ENCODE measurements at regions not wholly inside any gene's neighbourhood (a gene's known extent, or its start where the extent isn't known, plus 50 kb on each side); places are given as distances from the start of the nearest gene placed in this dataset.

GRCh38 chr21:38177919-38178652 lies 78.7 kb upstream of the KCNJ15 start:
- Histone ChIP-seq H3K36me3 (ENCODE audit: low read depth) (no peaks in the 10 kb centered on the region), H3K4me3 (no peak overlapping the region), H3K9ac (no peak overlapping the region), H3K4me1 (ENCODE audit: insufficient read depth) (peaks cover 47% of the 10 kb centered on the region), H3F3A (ENCODE audit: insufficient read depth) (peaks cover 34% of the 10 kb centered on the region), H2AFZ (no peak overlapping the region), H3K27me3 (replicated peaks; ENCODE audit: insufficient read depth) (no peaks in the 10 kb centered on the region), H3K27ac (no peak overlapping the region), H3K4me2 (ENCODE audit: unreplicated experiment) (no peak overlapping the region), H3K79me2 (ENCODE audit: insufficient read depth) (no peaks in the 10 kb centered on the region), H3K9me2 (ENCODE audit: insufficient read depth) (no peaks in the 10 kb centered on the region), H3K9me3 (ENCODE audit: low read depth) (no peaks in the 10 kb centered on the region), H4K20me1 (ENCODE audit: insufficient read depth) (no peaks in the 10 kb centered on the region)
- in situ Hi-C loops (cut with MboI): no loop called here
- DNase-seq: no peak
- no peak for TF ChIP-seq EZH2phosphoT487 (IDR thresholded peaks at IDR 0.05; ENCODE audit: insufficient read depth, low read depth)
- no peak for TF ChIP-seq EZH2 (IDR thresholded peaks at IDR 0.05; ENCODE audit: insufficient read depth, poor library complexity, severe bottlenecking)
- WGBS, 2 experiments (ENCODE audit: low coverage in 1 of 2, low lambda C conversion rate in 2 of 2, missing lambda C conversion rate in 2 of 2): 83 to 95% methylated on average over 5 of the region's 5 CpGs

DNA sequence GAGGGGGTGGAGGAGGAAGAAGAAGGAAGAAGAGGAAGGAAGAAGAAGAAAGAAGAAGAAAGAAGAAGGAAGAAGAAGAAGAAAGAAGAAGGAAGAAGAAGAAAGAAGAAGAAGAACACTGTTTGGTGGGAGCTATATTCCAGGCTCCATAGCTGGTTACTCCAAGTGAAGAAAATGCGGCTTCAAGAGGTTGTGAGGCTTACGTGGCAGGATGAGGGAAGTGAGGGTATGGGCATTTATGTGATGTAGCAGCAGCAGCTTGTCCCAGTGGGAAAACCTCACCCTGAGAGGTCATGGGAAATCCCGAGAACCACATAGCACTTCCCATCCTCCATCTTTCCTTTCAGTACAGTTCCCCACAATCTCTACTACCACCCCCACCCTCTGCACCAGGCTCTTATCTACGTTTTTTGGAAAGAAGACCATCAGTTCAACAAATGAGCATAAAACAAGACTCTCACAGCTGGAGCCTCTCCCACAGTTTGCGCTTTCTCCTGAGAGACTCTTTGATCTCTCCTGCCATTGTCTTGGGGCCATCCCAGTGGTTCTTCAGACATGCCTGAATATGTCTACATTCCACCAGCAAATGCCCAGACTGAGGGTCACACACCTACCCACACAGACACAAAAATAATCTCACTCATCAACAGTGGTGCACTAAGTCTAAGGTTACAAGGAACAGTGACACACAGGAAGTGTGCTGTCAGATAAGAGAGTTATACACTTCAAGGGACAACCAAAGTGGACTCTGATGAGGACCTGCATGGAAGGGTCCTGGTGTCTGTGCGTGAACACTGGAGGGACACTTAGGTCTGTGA lies 77.9 kb upstream of the KCNJ15 start:
- in situ Hi-C loops (cut with MboI): no loop called here
- H3K4me2 ChIP-seq (ENCODE audit: unreplicated experiment): no peak overlapping the region
- TF ChIP-seq EZH2phosphoT487 (IDR thresholded peaks at IDR 0.05; ENCODE audit: insufficient read depth, low read depth) (no peak), EZH2 (IDR thresholded peaks at IDR 0.05; ENCODE audit: insufficient read depth, poor library complexity, severe bottlenecking) (no peak)
- H3K9ac ChIP-seq: no peak overlapping the region
- no peak for DNase-seq
- H3F3A ChIP-seq (ENCODE audit: insufficient read depth): peaks cover 34% of the 10 kb centered on the region
- H3K4me1 ChIP-seq (ENCODE audit: insufficient read depth): peaks cover 47% of the 10 kb centered on the region
- no peak overlapping the region for H3K4me3 ChIP-seq
- no peaks in the 10 kb centered on the region for H3K27me3 ChIP-seq (replicated peaks; ENCODE audit: insufficient read depth)
- 90 to 94% methylated on average over 6 of the region's 6 CpGs for WGBS, 2 experiments (ENCODE audit: low coverage in 1 of 2, low lambda C conversion rate in 2 of 2, missing lambda C conversion rate in 2 of 2)
- H3K36me3 ChIP-seq (ENCODE audit: low read depth): no peaks in the 10 kb centered on the region
- H3K79me2 ChIP-seq (ENCODE audit: insufficient read depth): no peaks in the 10 kb centered on the region
- H3K9me3 ChIP-seq (ENCODE audit: low read depth): no peaks in the 10 kb centered on the region
- no peaks in the 10 kb centered on the region for H3K9me2 ChIP-seq (ENCODE audit: insufficient read depth)
- H2AFZ ChIP-seq: peak overlapping the region; percentile 56; the same call in 1 of the 2 replicates
- no peaks in the 10 kb centered on the region for H4K20me1 ChIP-seq (ENCODE audit: insufficient read depth)
- H3K27ac ChIP-seq: no peak overlapping the region

DNA sequence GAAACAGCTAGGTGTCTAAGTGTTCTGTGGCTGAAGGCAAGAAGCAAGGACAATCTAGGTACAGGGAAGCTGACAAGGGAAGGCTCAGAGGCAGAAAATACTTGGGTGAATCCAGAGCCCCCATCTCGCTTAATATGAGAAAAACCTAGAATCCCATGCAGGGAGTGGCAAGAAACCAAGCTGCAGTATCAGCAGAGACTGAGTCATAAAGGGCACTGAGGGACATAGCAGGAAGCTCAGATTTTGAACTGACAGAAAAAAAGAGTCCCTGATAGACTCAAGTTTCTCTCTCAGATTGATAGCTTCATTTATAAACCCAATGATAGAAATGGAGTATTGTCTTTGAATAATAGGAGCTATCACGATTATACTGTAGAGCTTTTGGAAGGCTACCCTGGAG lies 77.3 kb upstream of the KCNJ15 start:
- Histone ChIP-seq H4K20me1 (ENCODE audit: insufficient read depth) (no peaks in the 10 kb centered on the region), H3K9me3 (ENCODE audit: low read depth) (no peaks in the 10 kb centered on the region), H3K27ac (no peak overlapping the region), H3F3A (ENCODE audit: insufficient read depth) (peaks cover 34% of the 10 kb centered on the region), H3K4me1 (ENCODE audit: insufficient read depth) (peaks cover 45% of the 10 kb centered on the region), H3K4me3 (no peak overlapping the region), H3K27me3 (replicated peaks; ENCODE audit: insufficient read depth) (no peaks in the 10 kb centered on the region), H3K9ac (no peak overlapping the region), H3K36me3 (ENCODE audit: low read depth) (no peaks in the 10 kb centered on the region), H3K9me2 (ENCODE audit: insufficient read depth) (no peaks in the 10 kb centered on the region), H3K79me2 (ENCODE audit: insufficient read depth) (no peaks in the 10 kb centered on the region), H2AFZ (peak overlapping the region; percentile 56; the same call in 1 of the 2 replicates), H3K4me2 (ENCODE audit: unreplicated experiment) (no peak overlapping the region)
- no peak for TF ChIP-seq EZH2 (IDR thresholded peaks at IDR 0.05; ENCODE audit: insufficient read depth, poor library complexity, severe bottlenecking)
- no peak for TF ChIP-seq EZH2phosphoT487 (IDR thresholded peaks at IDR 0.05; ENCODE audit: insufficient read depth, low read depth)
- in situ Hi-C loops (cut with MboI): no loop called here
- DNase-seq: peak; percentile 47
- WGBS, 2 experiments (ENCODE audit: low coverage in 1 of 2, low lambda C conversion rate in 2 of 2, missing lambda C conversion rate in 2 of 2): 61 to 71% methylated on average over 2 of the region's 2 CpGs

GRCh38 chr21:38181096-38181495 lies 75.7 kb upstream of the KCNJ15 start:
- Histone ChIP-seq H3K4me3 (no peak overlapping the region), H3K4me1 (ENCODE audit: insufficient read depth) (peaks cover 32% of the 10 kb centered on the region), H3K9ac (no peak overlapping the region), H4K20me1 (ENCODE audit: insufficient read depth) (no peaks in the 10 kb centered on the region), H3K27me3 (replicated peaks; ENCODE audit: insufficient read depth) (no peaks in the 10 kb centered on the region), H3K9me3 (ENCODE audit: low read depth) (no peaks in the 10 kb centered on the region), H3K36me3 (ENCODE audit: low read depth) (no peaks in the 10 kb centered on the region), H3K4me2 (ENCODE audit: unreplicated experiment) (peak overlapping the region; percentile 19), H3K79me2 (ENCODE audit: insufficient read depth) (no peaks in the 10 kb centered on the region), H3F3A (ENCODE audit: insufficient read depth) (peaks cover 26% of the 10 kb centered on the region; the same call in 1 of the 2 replicates), H2AFZ (no peak overlapping the region), H3K9me2 (ENCODE audit: insufficient read depth) (no peaks in the 10 kb centered on the region), H3K27ac (no peak overlapping the region)
- DNase-seq: peak; percentile 63
- in situ Hi-C loops (cut with MboI): no loop called here
- TF ChIP-seq EZH2phosphoT487 (IDR thresholded peaks at IDR 0.05; ENCODE audit: insufficient read depth, low read depth) (no peak), EZH2 (IDR thresholded peaks at IDR 0.05; ENCODE audit: insufficient read depth, poor library complexity, severe bottlenecking) (no peak)
- WGBS, 2 experiments (ENCODE audit: low coverage in 1 of 2, low lambda C conversion rate in 2 of 2, missing lambda C conversion rate in 2 of 2): 31 to 38% methylated on average over 4 of the region's 4 CpGs
